DND-41 (cell line): ENCODE measurements at regions not wholly inside any gene's neighbourhood (a gene's known extent, or its start where the extent isn't known, plus 50 kb on each side); places are given as distances from the start of the nearest gene placed in this dataset.

Experiments
- ATAC-seq: fragments of 200-7000 bp; cut with Tn5 transposase; 3 replicates; pipeline ENCODE4 v1.9.1; 2021; ENCODE audit warnings: low read depth; ENCODE audit not compliant: insufficient read depth
- DNase-seq: peaks from one replicate; pipeline ENCODE4 v3.0.0-alpha.2; 2020
- H2AFZ ChIP-seq: 2 replicates; pipeline ENCODE4 v1.6.0; 2012; ENCODE audit warnings: low read depth, low read length
- H3K27ac ChIP-seq: 2 replicates; pipeline ENCODE4 v1.5.1; 2012; ENCODE audit warnings: low read length, inconsistent platforms
- H3K27me3 ChIP-seq: fragments of 200-600 bp; sonication (generic); 2 replicates; pipeline ENCODE4 v1.6.0; 2012; ENCODE audit warnings: low read length, mild to moderate bottlenecking, inconsistent platforms; ENCODE audit not compliant: insufficient read depth, poor library complexity
- H3K36me3 ChIP-seq: 2 replicates; pipeline ENCODE4 v1.5.1; 2012; ENCODE audit warnings: low read length, inconsistent platforms; ENCODE audit not compliant: insufficient read depth
- H3K4me1 ChIP-seq: 2 replicates; pipeline ENCODE4 v1.5.1; 2012; ENCODE audit warnings: mild to moderate bottlenecking, low read length; ENCODE audit not compliant: insufficient read depth
- H3K4me2 ChIP-seq: 2 replicates; pipeline ENCODE4 v1.6.0; 2012; ENCODE audit warnings: mild to moderate bottlenecking, moderate library complexity, low read length, inconsistent platforms; ENCODE audit not compliant: insufficient read depth
- H3K4me3 ChIP-seq, 2 experiments: fragments of 200-600 bp in 1 of 2; shearing (Covaris generic) in 1 of 2; 2 replicates each; pipeline ENCODE4 v1.5.1; 2012 to 2016; ENCODE audit warnings: inconsistent platforms in 2 of 2, low read length in 2 of 2, mild to moderate bottlenecking in 2 of 2, low read depth in 1 of 2, moderate library complexity in 1 of 2
- H3K79me2 ChIP-seq: 2 replicates; pipeline ENCODE4 v1.6.0; 2012; ENCODE audit warnings: low read length, inconsistent platforms; ENCODE audit not compliant: insufficient read depth
- H3K9ac ChIP-seq: 2 replicates; pipeline ENCODE4 v1.6.0; 2012; ENCODE audit warnings: low read depth, mild to moderate bottlenecking, inconsistent platforms, low read length, moderate library complexity
- H3K9me3 ChIP-seq: 2 replicates; pipeline ENCODE4 v1.5.1; 2012; ENCODE audit warnings: low read length, moderate library complexity, mild to moderate bottlenecking, inconsistent platforms; ENCODE audit not compliant: insufficient read depth, severe bottlenecking
- H4K20me1 ChIP-seq: 2 replicates; pipeline ENCODE4 v1.6.0; 2012; ENCODE audit warnings: low read length; ENCODE audit not compliant: insufficient read depth
- CTCF ChIP-seq: IDR thresholded peaks from 2 replicates; pipeline ENCODE4 v1.5.1; 2012; ENCODE audit warnings: borderline replicate concordance, low read length, moderate library complexity, mild to moderate bottlenecking; ENCODE audit not compliant: poor library complexity, severe bottlenecking; ENCODE audit errors: extremely low read depth
- EZH2 ChIP-seq: IDR thresholded peaks from 3 replicates; pipeline ENCODE4 v1.6.1; 2012; ENCODE audit warnings: borderline replicate concordance, low read depth, mild to moderate bottlenecking, moderate library complexity, low read length, inconsistent platforms; ENCODE audit not compliant: severe bottlenecking

- Histone ChIP-seq H3K9ac (no peak overlapping the region), H3K36me3 (no peaks in the 10 kb centered on the region), H3K4me1 (no peaks in the 10 kb centered on the region), H3K9me3 (no peaks in the 10 kb centered on the region), H3K79me2 (no peaks in the 10 kb centered on the region), H2AFZ (no peak overlapping the region), H4K20me1 (no peaks in the 10 kb centered on the region; the same call in 1 of the 2 replicates), H3K27ac (no peak overlapping the region), H3K4me2 (no peak overlapping the region), H3K4me3 (no peak overlapping the region), H3K27me3 (peaks cover 5% of the 10 kb centered on the region)
- DNase-seq (no peak), ATAC-seq (no peak)
- no peak for TF ChIP-seq CTCF
- no peak for TF ChIP-seq EZH2
Observed at GRCh38 chr16:86410529-86410928, 99.8 kb upstream of the FOXF1 start.

DNA sequence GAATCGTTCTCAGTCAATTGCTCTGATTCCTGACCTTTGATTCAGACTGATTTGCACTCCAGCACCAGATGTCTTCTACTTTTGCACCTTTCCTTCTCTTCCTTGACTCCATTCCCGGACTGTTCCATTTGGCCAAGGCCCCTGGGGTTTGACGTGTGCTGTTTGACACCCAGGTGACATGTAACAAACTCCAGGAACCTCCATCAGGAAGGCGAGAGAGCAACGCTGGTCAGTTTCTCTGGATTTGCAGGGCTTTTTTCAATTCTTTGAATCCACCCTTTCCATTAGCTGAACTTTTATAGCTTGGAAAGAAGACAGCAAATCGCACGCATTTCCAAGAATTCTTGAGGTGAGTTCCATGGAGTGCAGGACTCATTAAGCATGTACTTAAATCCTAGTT, 98.4 kb upstream of the FOXF1 start:
- Histone ChIP-seq H2AFZ (no peak overlapping the region), H3K27ac (no peak overlapping the region), H3K9ac (no peak overlapping the region), H3K36me3 (no peaks in the 10 kb centered on the region), H3K27me3 (peaks cover 5% of the 10 kb centered on the region), H3K4me3 (no peak overlapping the region), H3K9me3 (no peaks in the 10 kb centered on the region), H4K20me1 (no peaks in the 10 kb centered on the region; the same call in 1 of the 2 replicates), H3K4me1 (no peaks in the 10 kb centered on the region), H3K4me2 (no peak overlapping the region), H3K79me2 (no peaks in the 10 kb centered on the region)
- no peak for DNase-seq
- no peak for TF ChIP-seq EZH2
- no peak for TF ChIP-seq CTCF
- no peak for ATAC-seq

DNA sequence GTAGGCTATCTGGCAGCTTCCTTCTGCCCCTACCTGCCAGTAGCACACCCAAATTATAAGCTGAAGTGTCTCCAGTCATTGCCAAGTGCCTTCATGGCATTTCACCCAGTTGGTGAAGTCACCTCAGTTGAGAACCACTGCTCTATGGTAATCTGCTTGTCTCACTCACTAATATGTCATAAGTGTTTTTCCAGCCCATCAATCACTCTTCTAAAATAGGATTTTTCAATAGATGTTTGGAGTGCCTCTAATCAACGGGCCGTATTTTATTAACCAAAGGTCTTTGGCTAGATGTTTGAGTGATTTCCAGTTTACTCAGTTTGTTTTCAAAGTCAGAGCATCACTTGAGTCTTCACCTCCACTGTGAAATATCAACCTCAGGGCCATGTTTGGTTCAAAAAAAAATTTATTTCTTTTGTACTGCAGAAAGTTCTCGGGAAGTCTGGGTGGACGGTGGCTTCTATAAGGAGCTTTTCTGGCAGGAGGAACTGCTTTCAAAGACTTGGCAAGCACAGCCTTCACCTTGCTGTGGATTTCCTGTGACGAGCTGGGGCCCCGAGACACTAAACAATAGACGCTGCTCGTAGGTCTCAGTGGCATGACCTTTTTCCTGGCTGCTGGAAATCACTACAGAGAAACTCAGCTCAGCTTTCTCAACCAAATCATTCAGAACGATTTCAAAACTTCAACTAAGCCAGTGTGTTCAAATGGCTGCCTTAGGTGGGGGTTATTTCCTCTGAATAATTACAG, 95.2 kb upstream of the FOXF1 start:
- no peaks in the 10 kb centered on the region for H3K79me2 ChIP-seq
- H3K36me3 ChIP-seq: no peaks in the 10 kb centered on the region
- H3K9me3 ChIP-seq: no peaks in the 10 kb centered on the region
- ATAC-seq: no peak
- H3K4me1 ChIP-seq: no peaks in the 10 kb centered on the region
- DNase-seq: no peak
- H3K4me2 ChIP-seq: no peak overlapping the region
- no peaks in the 10 kb centered on the region for H3K27me3 ChIP-seq
- TF ChIP-seq EZH2 (no peak), CTCF (no peak)
- H3K4me3 ChIP-seq: no peak overlapping the region
- H2AFZ ChIP-seq: no peak overlapping the region
- H3K9ac ChIP-seq: no peak overlapping the region
- H3K27ac ChIP-seq: no peak overlapping the region
- no peaks in the 10 kb centered on the region for H4K20me1 ChIP-seq
